KMS-11 (cell line): ENCODE measurements at regions not wholly inside any gene's neighbourhood (a gene's known extent, or its start where the extent isn't known, plus 50 kb on each side); places are given as distances from the start of the nearest gene placed in this dataset.

ENCODE experiments used
- H2AFZ ChIP-seq: fragments of 200-600 bp; sonication (generic); 2 replicates; pipeline ENCODE4 v1.6.1; 2016; ENCODE audit warnings: antibody characterized with exemption, mixed run types, low read depth
- H3K27ac ChIP-seq: fragments of 200-600 bp; sonication (generic); 2 replicates; pipeline ENCODE4 v1.6.1; 2016; ENCODE audit warnings: mild to moderate bottlenecking, mixed run types
- H3K27me3 ChIP-seq: fragments of 200-600 bp; sonication (generic); 2 replicates; pipeline ENCODE4 v1.6.1; 2017; ENCODE audit warnings: mild to moderate bottlenecking, low read depth, mixed run types, moderate library complexity; ENCODE audit not compliant: insufficient read depth
- H3K36me3 ChIP-seq: fragments of 200-600 bp; sonication (generic); 2 replicates; pipeline ENCODE4 v1.6.1; 2017; ENCODE audit warnings: mild to moderate bottlenecking, mixed run types; ENCODE audit not compliant: insufficient read depth
- H3K4me1 ChIP-seq: fragments of 200-600 bp; sonication (generic); 2 replicates; pipeline ENCODE4 v1.6.1; 2016; ENCODE audit warnings: mild to moderate bottlenecking, low read depth, mixed run types; ENCODE audit not compliant: poor library complexity, severe bottlenecking
- H3K4me2 ChIP-seq: fragments of 200-600 bp; sonication (generic); 2 replicates; pipeline ENCODE4 v1.7.0; 2016; ENCODE audit warnings: mild to moderate bottlenecking, mixed run types
- H3K4me3 ChIP-seq: fragments of 200-600 bp; sonication (generic); IDR thresholded peaks from 2 replicates; pipeline ENCODE4 v1.6.1; 2017; ENCODE audit warnings: low read depth, low read length, mixed read lengths; ENCODE audit not compliant: insufficient read depth
- H3K79me2 ChIP-seq: fragments of 200-600 bp; sonication (generic); 2 replicates; pipeline ENCODE4 v1.6.1; 2016; ENCODE audit warnings: low read depth, mixed run types; ENCODE audit not compliant: insufficient read depth
- H3K9ac ChIP-seq: fragments of 200-600 bp; sonication (generic); 2 replicates; pipeline ENCODE4 v1.6.1; 2016; ENCODE audit warnings: mild to moderate bottlenecking, mixed run types
- H4K20me1 ChIP-seq: fragments of 200-600 bp; sonication (generic); 2 replicates; pipeline ENCODE4 v1.6.1; 2016; ENCODE audit warnings: mild to moderate bottlenecking, mixed run types; ENCODE audit not compliant: insufficient read depth
- TF ChIP-seq, protein P1 (sequence below): fragments of 200-600 bp; sonication (generic); conservative IDR thresholded peaks from 2 replicates; pipeline ENCODE4 v1.6.1; 2017; ENCODE audit warnings: low read depth, mild to moderate bottlenecking, antibody characterized with exemption, low read length, moderate library complexity, mixed read lengths

- TF ChIP-seq, protein P1, sequence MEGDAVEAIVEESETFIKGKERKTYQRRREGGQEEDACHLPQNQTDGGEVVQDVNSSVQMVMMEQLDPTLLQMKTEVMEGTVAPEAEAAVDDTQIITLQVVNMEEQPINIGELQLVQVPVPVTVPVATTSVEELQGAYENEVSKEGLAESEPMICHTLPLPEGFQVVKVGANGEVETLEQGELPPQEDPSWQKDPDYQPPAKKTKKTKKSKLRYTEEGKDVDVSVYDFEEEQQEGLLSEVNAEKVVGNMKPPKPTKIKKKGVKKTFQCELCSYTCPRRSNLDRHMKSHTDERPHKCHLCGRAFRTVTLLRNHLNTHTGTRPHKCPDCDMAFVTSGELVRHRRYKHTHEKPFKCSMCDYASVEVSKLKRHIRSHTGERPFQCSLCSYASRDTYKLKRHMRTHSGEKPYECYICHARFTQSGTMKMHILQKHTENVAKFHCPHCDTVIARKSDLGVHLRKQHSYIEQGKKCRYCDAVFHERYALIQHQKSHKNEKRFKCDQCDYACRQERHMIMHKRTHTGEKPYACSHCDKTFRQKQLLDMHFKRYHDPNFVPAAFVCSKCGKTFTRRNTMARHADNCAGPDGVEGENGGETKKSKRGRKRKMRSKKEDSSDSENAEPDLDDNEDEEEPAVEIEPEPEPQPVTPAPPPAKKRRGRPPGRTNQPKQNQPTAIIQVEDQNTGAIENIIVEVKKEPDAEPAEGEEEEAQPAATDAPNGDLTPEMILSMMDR = no peak
- H3K79me2 ChIP-seq = no peaks in the 10 kb centered on the region
- no peaks in the 10 kb centered on the region for H3K4me1 ChIP-seq
- no peak overlapping the region for H2AFZ ChIP-seq
- no peaks in the 10 kb centered on the region for H3K27me3 ChIP-seq
- no peak overlapping the region for H3K4me2 ChIP-seq
- H3K4me3 ChIP-seq = no peak overlapping the region
- no peaks in the 10 kb centered on the region for H3K36me3 ChIP-seq
- no peak overlapping the region for H3K27ac ChIP-seq
- H3K9ac ChIP-seq = no peak overlapping the region
- H4K20me1 ChIP-seq = no peaks in the 10 kb centered on the region
Measured at GRCh38 chr4:58209551-58209950, 1099.4 kb upstream of the IGFBP7 start.

DNA sequence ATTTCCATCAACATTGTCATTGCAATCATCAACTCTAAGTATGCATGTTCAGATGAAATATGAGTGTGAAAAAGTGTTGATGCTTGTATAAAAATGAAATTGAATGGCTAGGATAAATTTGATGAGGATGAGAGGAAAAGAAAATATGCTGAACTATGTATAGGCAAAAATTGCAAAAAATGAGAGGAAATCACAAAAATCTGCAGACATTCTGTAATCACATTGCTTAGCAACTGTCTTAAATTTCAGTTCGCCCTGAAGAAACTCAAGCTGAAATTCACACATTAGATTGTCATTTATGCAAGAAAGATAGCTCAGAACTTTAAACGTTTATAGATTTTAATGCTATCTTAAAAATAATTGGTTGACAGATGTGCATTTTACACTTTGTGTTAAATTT, 1098.8 kb upstream of the IGFBP7 start:
- H3K27ac ChIP-seq = no peak overlapping the region
- no peaks in the 10 kb centered on the region for H4K20me1 ChIP-seq
- no peaks in the 10 kb centered on the region for H3K79me2 ChIP-seq
- TF ChIP-seq, protein P1 = no peak
- no peaks in the 10 kb centered on the region for H3K36me3 ChIP-seq
- no peak overlapping the region for H3K9ac ChIP-seq
- H3K4me3 ChIP-seq = no peak overlapping the region
- H2AFZ ChIP-seq = no peak overlapping the region
- no peaks in the 10 kb centered on the region for H3K4me1 ChIP-seq
- H3K4me2 ChIP-seq = no peak overlapping the region
- no peaks in the 10 kb centered on the region for H3K27me3 ChIP-seq

DNA sequence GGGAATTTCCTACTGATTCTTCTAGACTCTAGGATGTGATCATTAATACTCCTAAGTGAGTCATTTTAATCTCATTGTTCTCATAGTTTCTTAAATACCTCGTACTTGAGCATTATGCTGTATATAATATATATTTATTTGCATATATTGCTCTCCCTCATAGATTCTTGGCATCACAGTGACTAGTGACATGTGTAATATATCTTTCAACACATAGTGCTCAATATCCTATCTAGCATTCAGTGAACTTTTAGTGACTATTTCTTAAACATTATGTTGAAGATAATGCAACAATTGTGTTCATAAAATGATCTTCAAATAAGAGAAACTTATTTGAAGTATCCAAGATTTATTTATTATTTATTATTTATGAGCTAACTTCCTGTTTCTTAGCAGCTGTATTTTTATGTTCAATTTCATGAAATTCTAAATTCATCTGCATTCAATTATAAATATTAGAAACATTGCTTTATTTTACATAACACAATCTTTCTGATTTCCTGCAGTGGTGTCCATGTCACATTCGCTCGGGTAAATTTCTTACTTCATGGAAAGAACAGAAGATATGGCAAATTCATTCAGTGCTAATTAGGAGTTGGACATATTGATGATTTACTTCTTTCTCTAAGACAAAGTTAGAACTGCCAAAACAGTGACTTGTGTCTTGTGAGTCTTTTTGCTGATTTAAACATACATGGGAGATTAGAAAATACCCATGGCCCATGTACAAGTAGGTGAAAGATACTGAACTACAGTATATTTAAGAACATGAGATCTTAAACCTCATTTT, 1095.5 kb upstream of the IGFBP7 start:
- no peaks in the 10 kb centered on the region for H3K27me3 ChIP-seq
- H3K4me3 ChIP-seq = no peak overlapping the region
- H3K27ac ChIP-seq = no peak overlapping the region
- no peaks in the 10 kb centered on the region for H4K20me1 ChIP-seq
- no peak overlapping the region for H3K4me2 ChIP-seq
- H3K4me1 ChIP-seq = no peaks in the 10 kb centered on the region
- H3K9ac ChIP-seq = no peak overlapping the region
- no peaks in the 10 kb centered on the region for H3K36me3 ChIP-seq
- H2AFZ ChIP-seq = no peak overlapping the region
- TF ChIP-seq, protein P1 = no peak
- H3K79me2 ChIP-seq = no peaks in the 10 kb centered on the region

- no peaks in the 10 kb centered on the region for H4K20me1 ChIP-seq
- H3K4me1 ChIP-seq = no peaks in the 10 kb centered on the region
- H3K79me2 ChIP-seq = no peaks in the 10 kb centered on the region
- H3K9ac ChIP-seq = no peak overlapping the region
- no peaks in the 10 kb centered on the region for H3K36me3 ChIP-seq
- H3K4me2 ChIP-seq = no peak overlapping the region
- TF ChIP-seq, protein P1 = no peak
- H2AFZ ChIP-seq = no peak overlapping the region
- H3K27ac ChIP-seq = no peak overlapping the region
- no peak overlapping the region for H3K4me3 ChIP-seq
- H3K27me3 ChIP-seq = no peaks in the 10 kb centered on the region
Measured at GRCh38 chr4:58192217-58192616, 1082.0 kb upstream of the IGFBP7 start.
